Cardiac fibroblast (primary cell): ENCODE measurements at regions not wholly inside any gene's neighbourhood (a gene's known extent, or its start where the extent isn't known, plus 50 kb on each side); places are given as distances from the start of the nearest gene placed in this dataset.

Source experiments
- DNase-seq, 2 donors: peaks; one replicate each; pipeline versions ENCODE4 v3.0.0 to v3.0.0-alpha.2; 2010; ENCODE audit warnings: low read depth in 2 of 2
- H3K4me3 ChIP-seq, 2 donors: replicated peaks in 1 of 2; 1 replicate in 1 of 2; 2 replicates in 1 of 2; pipeline ENCODE4 v1.5.1; 2011; ENCODE audit warnings: low read depth in 2 of 2, low read length in 2 of 2, mild to moderate bottlenecking in 2 of 2, moderate library complexity in 1 of 2
- TF ChIP-seq, protein P1 (sequence below): IDR thresholded peaks from one replicate; pipeline ENCODE4 v1.5.1; 2011; ENCODE audit warnings: low read depth, mild to moderate bottlenecking, low read length, inconsistent platforms

GRCh38 chr11:101354801-101355200 is 225.2 kb upstream of the PGR start:
- no peak overlapping the region for H3K4me3 ChIP-seq
- TF ChIP-seq, protein P1, sequence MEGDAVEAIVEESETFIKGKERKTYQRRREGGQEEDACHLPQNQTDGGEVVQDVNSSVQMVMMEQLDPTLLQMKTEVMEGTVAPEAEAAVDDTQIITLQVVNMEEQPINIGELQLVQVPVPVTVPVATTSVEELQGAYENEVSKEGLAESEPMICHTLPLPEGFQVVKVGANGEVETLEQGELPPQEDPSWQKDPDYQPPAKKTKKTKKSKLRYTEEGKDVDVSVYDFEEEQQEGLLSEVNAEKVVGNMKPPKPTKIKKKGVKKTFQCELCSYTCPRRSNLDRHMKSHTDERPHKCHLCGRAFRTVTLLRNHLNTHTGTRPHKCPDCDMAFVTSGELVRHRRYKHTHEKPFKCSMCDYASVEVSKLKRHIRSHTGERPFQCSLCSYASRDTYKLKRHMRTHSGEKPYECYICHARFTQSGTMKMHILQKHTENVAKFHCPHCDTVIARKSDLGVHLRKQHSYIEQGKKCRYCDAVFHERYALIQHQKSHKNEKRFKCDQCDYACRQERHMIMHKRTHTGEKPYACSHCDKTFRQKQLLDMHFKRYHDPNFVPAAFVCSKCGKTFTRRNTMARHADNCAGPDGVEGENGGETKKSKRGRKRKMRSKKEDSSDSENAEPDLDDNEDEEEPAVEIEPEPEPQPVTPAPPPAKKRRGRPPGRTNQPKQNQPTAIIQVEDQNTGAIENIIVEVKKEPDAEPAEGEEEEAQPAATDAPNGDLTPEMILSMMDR = no peak
- DNase-seq = no peak

GRCh38 chr11:101348786-101349185 is 219.2 kb upstream of the PGR start:
- DNase-seq = no peak
- H3K4me3 ChIP-seq = no peak overlapping the region
- TF ChIP-seq, protein P1 = no peak

DNA sequence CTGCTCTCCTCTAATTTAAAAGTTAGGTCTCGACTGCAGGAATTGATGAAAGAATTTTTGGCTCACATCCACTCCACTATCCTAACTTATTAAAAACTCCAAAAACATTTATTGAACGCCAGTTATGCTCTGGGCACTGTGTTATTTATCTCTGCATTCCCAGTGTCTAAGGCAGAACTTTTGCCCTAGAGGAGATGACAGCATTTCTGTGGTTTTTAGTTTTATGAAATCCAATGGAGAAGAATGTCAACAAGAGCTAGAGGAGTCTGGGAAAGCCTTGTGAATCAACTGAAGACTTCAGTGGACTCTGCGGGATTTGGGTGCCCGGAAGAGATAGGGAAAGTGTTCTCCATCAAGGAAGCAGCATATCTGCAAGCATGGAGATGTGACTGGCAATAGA is 217.0 kb upstream of the PGR start:
- DNase-seq = peak; percentile 1
- H3K4me3 ChIP-seq = no peak overlapping the region
- TF ChIP-seq, protein P1 = no peak

DNA sequence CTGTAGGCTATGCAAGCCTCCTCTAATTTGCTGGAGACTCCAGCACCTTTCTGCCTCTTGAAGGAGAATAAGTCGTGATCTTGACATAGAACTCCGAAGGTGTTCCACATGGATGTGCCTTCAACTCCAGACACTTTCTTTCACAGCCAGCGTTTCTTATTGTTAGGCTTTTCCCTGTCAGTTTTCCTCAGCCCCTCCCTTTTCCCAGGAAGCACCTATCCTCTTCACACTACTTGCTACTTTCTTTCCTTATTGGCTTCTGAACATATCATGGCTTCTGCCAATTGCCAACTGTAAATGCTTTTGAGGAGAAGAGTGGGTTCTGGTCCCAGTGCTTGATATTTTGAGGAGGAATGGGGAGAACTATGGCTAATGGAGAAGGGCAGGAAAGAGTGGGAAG is 216.3 kb upstream of the PGR start:
- DNase-seq = no peak
- TF ChIP-seq, protein P1 = no peak
- H3K4me3 ChIP-seq = no peak overlapping the region

- DNase-seq = no peak
- TF ChIP-seq, protein P1 = no peak
Observed at GRCh38 chr11:101342307-101342706, 212.7 kb upstream of the PGR start.

GRCh38 chr11:101341578-101341977 is 212.0 kb upstream of the PGR start:
- no peak overlapping the region for H3K4me3 ChIP-seq
- no peak for DNase-seq
- TF ChIP-seq, protein P1 = no peak

More at GRCh38 chr11:101342307-101342706, 212.7 kb upstream of the PGR start:
- no peak overlapping the region for H3K4me3 ChIP-seq

DNA sequence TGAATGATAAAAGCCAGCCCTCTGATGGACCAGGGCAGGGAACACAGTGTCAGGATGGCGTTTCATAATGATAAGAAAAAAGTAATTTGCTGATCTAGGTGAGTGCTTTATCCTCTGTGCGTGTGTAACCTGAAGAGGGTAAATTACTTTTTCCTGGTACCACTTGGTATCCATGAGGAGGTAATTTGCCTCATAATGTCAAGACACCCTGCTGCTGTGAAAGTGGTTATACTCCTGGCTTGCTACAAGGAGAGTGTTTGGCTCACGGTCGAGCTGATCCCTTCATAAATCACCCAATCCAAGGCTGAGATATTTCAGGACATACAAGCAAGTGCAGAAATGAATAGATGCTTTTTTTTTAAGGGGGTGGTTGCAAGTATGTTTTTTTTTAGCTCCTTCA is 207.2 kb upstream of the PGR start:
- no peak for DNase-seq
- H3K4me3 ChIP-seq = no peak overlapping the region
- TF ChIP-seq, protein P1 = no peak
